GM23338 (cell line): ENCODE measurements at regions not wholly inside any gene's neighbourhood (a gene's known extent, or its start where the extent isn't known, plus 50 kb on each side); places are given as distances from the start of the nearest gene placed in this dataset.
A peak's percentile ranks its signal among the peaks of the same experiment; 100 is the strongest.

Source experiments
- ATAC-seq: fragments of 200-7000 bp; cut with Tn5 transposase; 3 replicates; pipeline ENCODE4 v1.9.1; 2020
- DNase-seq: peaks from one replicate; pipeline ENCODE4 v3.0.0-alpha.2; 2015; ENCODE audit warnings: low spot score
- H2AFZ ChIP-seq: fragments of 200-600 bp; sonication (generic); 2 replicates; pipeline ENCODE4 v1.8.0; 2016; ENCODE audit warnings: antibody characterized with exemption, mild to moderate bottlenecking, moderate library complexity
- H3F3A ChIP-seq: fragments of 200-600 bp; sonication (generic); replicated peaks from 2 replicates; pipeline ENCODE4 v1.8.0; 2017; ENCODE audit warnings: antibody characterized with exemption, mixed run types, low read depth
- H3K27ac ChIP-seq: fragments of 200-600 bp; sonication (generic); 2 replicates; pipeline ENCODE4 v1.6.1; 2016; ENCODE audit warnings: low read depth
- H3K27me3 ChIP-seq: fragments of 200-600 bp; sonication (generic); 2 replicates; pipeline ENCODE4 v1.8.0; 2016; ENCODE audit warnings: mild to moderate bottlenecking, mixed run types, moderate library complexity; ENCODE audit not compliant: insufficient read depth
- H3K36me3 ChIP-seq: fragments of 200-600 bp; sonication (generic); 2 replicates; pipeline ENCODE4 v1.8.0; 2016; ENCODE audit warnings: mild to moderate bottlenecking; ENCODE audit not compliant: insufficient read depth
- H3K4me1 ChIP-seq: fragments of 200-600 bp; sonication (generic); 2 replicates; pipeline ENCODE4 v1.8.0; 2016; ENCODE audit warnings: mild to moderate bottlenecking, moderate library complexity; ENCODE audit not compliant: insufficient read depth
- H3K4me2 ChIP-seq: fragments of 200-600 bp; sonication (generic); 2 replicates; pipeline ENCODE4 v1.7.1; 2017; ENCODE audit warnings: mixed run types
- H3K4me3 ChIP-seq: fragments of 200-600 bp; sonication (generic); 2 replicates; pipeline ENCODE4 v1.6.1; 2016; ENCODE audit warnings: mixed run types
- H3K79me2 ChIP-seq: fragments of 200-600 bp; sonication (generic); replicated peaks from 2 replicates; pipeline ENCODE4 v1.8.0; 2017; ENCODE audit warnings: mild to moderate bottlenecking; ENCODE audit not compliant: insufficient read depth
- H3K9me2 ChIP-seq: fragments of 200-600 bp; sonication (generic); 2 replicates; pipeline ENCODE4 v1.8.0; 2017; ENCODE audit not compliant: insufficient read depth
- H4K20me1 ChIP-seq: fragments of 200-600 bp; sonication (generic); replicated peaks from 2 replicates; pipeline ENCODE4 v1.8.0; 2017; ENCODE audit warnings: mild to moderate bottlenecking; ENCODE audit not compliant: insufficient read depth
- H3K27ac Mint-ChIP-seq: 2 replicates; pipeline ENCODE4 v1.8.0; 2020; ENCODE audit warnings: inconsistent platforms, mild to moderate bottlenecking, moderate library complexity, mixed read lengths
- H3K27me3 Mint-ChIP-seq: 3 replicates; pipeline ENCODE4 v1.8.0; 2022; ENCODE audit warnings: low read depth, mild to moderate bottlenecking, moderate library complexity, mixed read lengths, inconsistent platforms; ENCODE audit not compliant: insufficient read depth, poor library complexity
- H3K36me3 Mint-ChIP-seq: 3 replicates; pipeline ENCODE4 v1.8.0; 2021; ENCODE audit warnings: low read depth, mild to moderate bottlenecking, inconsistent platforms, moderate library complexity, mixed read lengths
- H3K4me1 Mint-ChIP-seq: 3 replicates; pipeline ENCODE4 v1.8.0; 2020; ENCODE audit warnings: mild to moderate bottlenecking, inconsistent platforms, mixed read lengths
- H3K4me3 Mint-ChIP-seq: 3 replicates; pipeline ENCODE4 v1.8.0; 2021; ENCODE audit warnings: moderate library complexity, mild to moderate bottlenecking, inconsistent platforms, mixed read lengths
- H3K9me3 Mint-ChIP-seq: 3 replicates; pipeline ENCODE4 v1.8.0; 2020; ENCODE audit warnings: moderate library complexity, mild to moderate bottlenecking, inconsistent platforms, mixed read lengths
- CTCF ChIP-seq, 2 experiments: fragments of 200-600 bp in 1 of 2; sonication (generic) in 1 of 2; conservative IDR thresholded peaks; 2 replicates each; pipeline versions ENCODE4 v1.5.1 to v1.6.1; 2016 to 2017; ENCODE audit warnings: antibody characterized with exemption in 2 of 2, low read depth in 2 of 2, mild to moderate bottlenecking in 2 of 2, moderate library complexity in 1 of 2
- ETS1 ChIP-seq: IDR thresholded peaks from 2 replicates; pipeline ENCODE4 v1.6.1; 2016; ENCODE audit warnings: antibody characterized with exemption
- ZNF462 ChIP-seq: fragments of 250-450 bp; sonication (Bioruptor Pico); IDR thresholded peaks from 2 replicates; pipeline ENCODE4 v1.5.0; 2020; ENCODE audit warnings: mild to moderate bottlenecking, moderate library complexity

GRCh38 chr2:65744477-65745200, 312.2 kb upstream of the SPRED2 start (continued):
- no peak for TF ChIP-seq ZNF462 (CRISPR knock-in tag)

GRCh38 chr2:65742977-65743376, 310.6 kb upstream of the SPRED2 start:
- H3K4me1 Mint-ChIP-seq: peaks cover 6% of the 10 kb centered on the region
- H3K36me3 ChIP-seq: no peaks in the 10 kb centered on the region
- no peak for ATAC-seq
- no peaks in the 10 kb centered on the region for H3K79me2 ChIP-seq
- TF ChIP-seq ETS1: no peak
- TF ChIP-seq CTCF (conservative IDR thresholded peaks at IDR 0.05; ENCODE audit: low read depth in 2 of 2): peak in 1 of 2 experiments; percentile 26; a peak in 2 of 4 replicates
- no peak overlapping the region for H3K4me3 ChIP-seq
- H3K4me1 ChIP-seq: no peaks in the 10 kb centered on the region
- no peak overlapping the region for H3K27ac Mint-ChIP-seq
- no peaks in the 10 kb centered on the region for H3F3A ChIP-seq
- no peaks in the 10 kb centered on the region for H3K36me3 Mint-ChIP-seq
- no peak overlapping the region for H2AFZ ChIP-seq
- no peak overlapping the region for H3K4me3 Mint-ChIP-seq
- H3K27me3 Mint-ChIP-seq: no peaks in the 10 kb centered on the region
- no peak overlapping the region for H3K27ac ChIP-seq
- no peak for DNase-seq
- no peaks in the 10 kb centered on the region for H3K27me3 ChIP-seq
- no peaks in the 10 kb centered on the region; the same call in 2 of the 3 replicates for H3K9me3 Mint-ChIP-seq
- no peaks in the 10 kb centered on the region for H4K20me1 ChIP-seq
- H3K4me2 ChIP-seq: no peak overlapping the region
- H3K9me2 ChIP-seq: 0 out of 2 replicates have a peak, but pooled peaks cover 8% of the 10 kb centered on the region
